ENCODE measurements at regions not wholly inside any gene's neighbourhood (a gene's known extent, or its start where the extent isn't known, plus 50 kb on each side); places are given as distances from the start of the nearest gene placed in this dataset.
A peak's percentile ranks its signal among the peaks of the same experiment; 100 is the strongest.

DNA sequence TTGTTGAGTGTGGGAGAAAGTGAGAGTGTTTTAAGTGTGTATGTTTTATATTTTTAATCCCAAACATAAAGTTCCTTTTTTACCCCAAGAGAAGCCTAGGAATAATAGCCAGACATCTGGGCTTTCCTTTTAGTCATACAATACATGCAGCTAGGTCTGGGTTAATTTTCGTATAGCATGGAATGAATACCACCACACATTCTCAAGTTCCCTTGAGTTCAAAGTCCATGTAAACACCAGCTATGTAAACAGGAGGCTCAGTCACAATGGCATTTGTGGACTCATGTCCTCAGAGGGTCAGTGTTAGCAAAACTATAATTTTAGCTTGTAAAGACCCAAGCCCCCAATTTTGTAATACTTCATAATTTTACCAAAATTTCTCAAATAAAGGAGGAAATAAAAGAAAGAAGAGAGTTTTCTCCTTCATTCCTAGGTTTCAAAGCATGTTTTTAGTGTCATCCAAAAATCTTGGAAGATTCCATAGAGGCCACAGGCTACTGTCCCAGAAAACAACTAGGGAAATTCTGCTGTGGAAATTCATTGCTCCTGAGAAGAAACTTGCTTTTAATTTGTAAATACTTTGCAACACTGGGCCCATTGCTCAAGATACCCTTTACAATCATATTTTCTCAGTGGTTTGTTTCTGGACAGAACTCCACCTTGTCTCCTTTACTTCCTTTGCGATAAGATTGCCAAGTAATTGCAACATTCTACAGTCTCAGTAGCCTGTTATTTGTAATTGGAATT is 671.2 kb downstream of the COL12A1 start (continued):
- TF ChIP-seq, protein P1, sequence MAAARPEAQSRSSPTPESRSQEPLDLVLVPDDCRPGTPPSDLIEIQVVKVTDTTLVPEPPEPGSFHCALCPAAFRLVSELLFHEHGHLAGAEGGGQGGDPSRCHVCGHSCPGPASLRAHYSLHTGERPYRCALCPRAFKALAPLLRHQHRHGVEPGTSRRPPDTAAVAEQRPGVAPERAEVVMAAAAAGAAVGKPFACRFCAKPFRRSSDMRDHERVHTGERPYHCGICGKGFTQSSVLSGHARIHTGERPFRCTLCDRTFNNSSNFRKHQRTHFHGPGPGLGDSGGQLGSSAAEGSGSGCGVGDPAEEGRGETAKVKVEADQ (CRISPR knock-in tag; IDR thresholded peaks at IDR 0.05; ENCODE audit: borderline replicate concordance): no peak
- TF ChIP-seq GATAD2A (CRISPR knock-in tag; IDR thresholded peaks at IDR 0.05): peak; percentile 97
- TF ChIP-seq ZFP36L1 (CRISPR knock-in tag; IDR thresholded peaks at IDR 0.05): peak; percentile 72; the same call in 1 of the 2 replicates
- TF ChIP-seq, protein P2, sequence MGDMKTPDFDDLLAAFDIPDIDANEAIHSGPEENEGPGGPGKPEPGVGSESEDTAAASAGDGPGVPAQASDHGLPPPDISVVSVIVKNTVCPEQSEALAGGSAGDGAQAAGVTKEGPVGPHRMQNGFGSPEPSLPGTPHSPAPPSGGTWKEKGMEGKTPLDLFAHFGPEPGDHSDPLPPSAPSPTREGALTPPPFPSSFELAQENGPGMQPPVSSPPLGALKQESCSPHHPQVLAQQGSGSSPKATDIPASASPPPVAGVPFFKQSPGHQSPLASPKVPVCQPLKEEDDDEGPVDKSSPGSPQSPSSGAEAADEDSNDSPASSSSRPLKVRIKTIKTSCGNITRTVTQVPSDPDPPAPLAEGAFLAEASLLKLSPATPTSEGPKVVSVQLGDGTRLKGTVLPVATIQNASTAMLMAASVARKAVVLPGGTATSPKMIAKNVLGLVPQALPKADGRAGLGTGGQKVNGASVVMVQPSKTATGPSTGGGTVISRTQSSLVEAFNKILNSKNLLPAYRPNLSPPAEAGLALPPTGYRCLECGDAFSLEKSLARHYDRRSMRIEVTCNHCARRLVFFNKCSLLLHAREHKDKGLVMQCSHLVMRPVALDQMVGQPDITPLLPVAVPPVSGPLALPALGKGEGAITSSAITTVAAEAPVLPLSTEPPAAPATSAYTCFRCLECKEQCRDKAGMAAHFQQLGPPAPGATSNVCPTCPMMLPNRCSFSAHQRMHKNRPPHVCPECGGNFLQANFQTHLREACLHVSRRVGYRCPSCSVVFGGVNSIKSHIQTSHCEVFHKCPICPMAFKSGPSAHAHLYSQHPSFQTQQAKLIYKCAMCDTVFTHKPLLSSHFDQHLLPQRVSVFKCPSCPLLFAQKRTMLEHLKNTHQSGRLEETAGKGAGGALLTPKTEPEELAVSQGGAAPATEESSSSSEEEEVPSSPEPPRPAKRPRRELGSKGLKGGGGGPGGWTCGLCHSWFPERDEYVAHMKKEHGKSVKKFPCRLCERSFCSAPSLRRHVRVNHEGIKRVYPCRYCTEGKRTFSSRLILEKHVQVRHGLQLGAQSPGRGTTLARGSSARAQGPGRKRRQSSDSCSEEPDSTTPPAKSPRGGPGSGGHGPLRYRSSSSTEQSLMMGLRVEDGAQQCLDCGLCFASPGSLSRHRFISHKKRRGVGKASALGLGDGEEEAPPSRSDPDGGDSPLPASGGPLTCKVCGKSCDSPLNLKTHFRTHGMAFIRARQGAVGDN (CRISPR knock-in tag; IDR thresholded peaks at IDR 0.05): no peak
- TF ChIP-seq HMG20B (CRISPR knock-in tag; conservative IDR thresholded peaks at IDR 0.05): peak; percentile 80; the same call in 1 of the 2 replicates
- TF ChIP-seq, protein P3, sequence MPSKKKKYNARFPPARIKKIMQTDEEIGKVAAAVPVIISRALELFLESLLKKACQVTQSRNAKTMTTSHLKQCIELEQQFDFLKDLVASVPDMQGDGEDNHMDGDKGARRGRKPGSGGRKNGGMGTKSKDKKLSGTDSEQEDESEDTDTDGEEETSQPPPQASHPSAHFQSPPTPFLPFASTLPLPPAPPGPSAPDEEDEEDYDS (CRISPR knock-in tag; IDR thresholded peaks at IDR 0.05): peak; percentile 21; the same call in 1 of the 2 replicates
- TF ChIP-seq, protein P4, sequence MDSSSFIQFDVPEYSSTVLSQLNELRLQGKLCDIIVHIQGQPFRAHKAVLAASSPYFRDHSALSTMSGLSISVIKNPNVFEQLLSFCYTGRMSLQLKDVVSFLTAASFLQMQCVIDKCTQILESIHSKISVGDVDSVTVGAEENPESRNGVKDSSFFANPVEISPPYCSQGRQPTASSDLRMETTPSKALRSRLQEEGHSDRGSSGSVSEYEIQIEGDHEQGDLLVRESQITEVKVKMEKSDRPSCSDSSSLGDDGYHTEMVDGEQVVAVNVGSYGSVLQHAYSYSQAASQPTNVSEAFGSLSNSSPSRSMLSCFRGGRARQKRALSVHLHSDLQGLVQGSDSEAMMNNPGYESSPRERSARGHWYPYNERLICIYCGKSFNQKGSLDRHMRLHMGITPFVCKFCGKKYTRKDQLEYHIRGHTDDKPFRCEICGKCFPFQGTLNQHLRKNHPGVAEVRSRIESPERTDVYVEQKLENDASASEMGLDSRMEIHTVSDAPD (CRISPR knock-in tag; IDR thresholded peaks at IDR 0.05): no peak
- no peak for TF ChIP-seq TAF1 (CRISPR knock-in tag; IDR thresholded peaks at IDR 0.05)
- TF ChIP-seq MAFF (IDR thresholded peaks at IDR 0.05; ENCODE audit: low read depth, low read length): no peak
- no peak for TF ChIP-seq IKZF4 (CRISPR knock-in tag; IDR thresholded peaks at IDR 0.05; ENCODE audit: borderline replicate concordance, low read depth, not compliant biosample characterization)
- TF ChIP-seq CENPT (CRISPR knock-in tag; IDR thresholded peaks at IDR 0.05; ENCODE audit: low read depth): no peak
- TF ChIP-seq, protein P5, sequence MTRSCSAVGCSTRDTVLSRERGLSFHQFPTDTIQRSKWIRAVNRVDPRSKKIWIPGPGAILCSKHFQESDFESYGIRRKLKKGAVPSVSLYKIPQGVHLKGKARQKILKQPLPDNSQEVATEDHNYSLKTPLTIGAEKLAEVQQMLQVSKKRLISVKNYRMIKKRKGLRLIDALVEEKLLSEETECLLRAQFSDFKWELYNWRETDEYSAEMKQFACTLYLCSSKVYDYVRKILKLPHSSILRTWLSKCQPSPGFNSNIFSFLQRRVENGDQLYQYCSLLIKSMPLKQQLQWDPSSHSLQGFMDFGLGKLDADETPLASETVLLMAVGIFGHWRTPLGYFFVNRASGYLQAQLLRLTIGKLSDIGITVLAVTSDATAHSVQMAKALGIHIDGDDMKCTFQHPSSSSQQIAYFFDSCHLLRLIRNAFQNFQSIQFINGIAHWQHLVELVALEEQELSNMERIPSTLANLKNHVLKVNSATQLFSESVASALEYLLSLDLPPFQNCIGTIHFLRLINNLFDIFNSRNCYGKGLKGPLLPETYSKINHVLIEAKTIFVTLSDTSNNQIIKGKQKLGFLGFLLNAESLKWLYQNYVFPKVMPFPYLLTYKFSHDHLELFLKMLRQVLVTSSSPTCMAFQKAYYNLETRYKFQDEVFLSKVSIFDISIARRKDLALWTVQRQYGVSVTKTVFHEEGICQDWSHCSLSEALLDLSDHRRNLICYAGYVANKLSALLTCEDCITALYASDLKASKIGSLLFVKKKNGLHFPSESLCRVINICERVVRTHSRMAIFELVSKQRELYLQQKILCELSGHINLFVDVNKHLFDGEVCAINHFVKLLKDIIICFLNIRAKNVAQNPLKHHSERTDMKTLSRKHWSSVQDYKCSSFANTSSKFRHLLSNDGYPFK (CRISPR knock-in tag; IDR thresholded peaks at IDR 0.05; ENCODE audit: borderline replicate concordance): no peak
- no peak for TF ChIP-seq ZSCAN29 (CRISPR knock-in tag; conservative IDR thresholded peaks at IDR 0.05)
- TF ChIP-seq, protein P6, sequence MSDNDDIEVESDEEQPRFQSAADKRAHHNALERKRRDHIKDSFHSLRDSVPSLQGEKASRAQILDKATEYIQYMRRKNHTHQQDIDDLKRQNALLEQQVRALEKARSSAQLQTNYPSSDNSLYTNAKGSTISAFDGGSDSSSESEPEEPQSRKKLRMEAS (IDR thresholded peaks at IDR 0.05): peak; percentile 69
- TF ChIP-seq SIN3A (IDR thresholded peaks at IDR 0.05; ENCODE audit: borderline replicate concordance, low read depth, low read length): no peak
- TF ChIP-seq ZBTB42 (CRISPR knock-in tag; IDR thresholded peaks at IDR 0.05): no peak
- no peak; the same call in 1 of the 2 replicates for TF ChIP-seq NR2C2 (CRISPR knock-in tag; IDR thresholded peaks at IDR 0.05; ENCODE audit: borderline replicate concordance)
- peak; percentile 70 for TF ChIP-seq THAP11 (CRISPR knock-in tag; IDR thresholded peaks at IDR 0.05)
- TF ChIP-seq SIN3B (IDR thresholded peaks at IDR 0.05; ENCODE audit: low read length): no peak

All from HepG2 (cell line).